ENCODE measurements at regions not wholly inside any gene's neighbourhood (a gene's known extent, or its start where the extent isn't known, plus 50 kb on each side); places are given as distances from the start of the nearest gene placed in this dataset.
A peak's percentile ranks its signal among the peaks of the same experiment; 100 is the strongest.

- Histone ChIP-seq H2BK15ac (replicated peaks; ENCODE audit: low read depth) (no peak overlapping the region), H3K4ac (ENCODE audit: low read depth, low read length) (no peak overlapping the region), H3K4me2 (ENCODE audit: low read length) (no peak overlapping the region), H2BK5ac (ENCODE audit: low read length) (no peak overlapping the region), H3K27me3 (ENCODE audit: insufficient read depth, low read length, poor library complexity) (no peaks in the 10 kb centered on the region), H3K4me1 (ENCODE audit: control insufficient read depth, low read depth, low read length) (no peaks in the 10 kb centered on the region), H3K56ac (ENCODE audit: low read length) (peak overlapping the region; percentile 15), H3K36me3 (ENCODE audit: control insufficient read depth, insufficient read depth, low read length) (no peaks in the 10 kb centered on the region), H3K27ac (ENCODE audit: low read depth, low read length) (no peak overlapping the region), H4K8ac (ENCODE audit: low read depth, low read length) (no peak overlapping the region), H3K9ac (ENCODE audit: low read length) (no peak overlapping the region), H3K79me1 (ENCODE audit: low read length) (no peaks in the 10 kb centered on the region), H4K5ac (ENCODE audit: low read length) (no peak overlapping the region), H2BK120ac (ENCODE audit: low read depth, low read length) (no peak overlapping the region), H3K79me2 (ENCODE audit: control insufficient read depth, insufficient read depth, low read length) (no peaks in the 10 kb centered on the region), H3K23ac (ENCODE audit: low read length) (no peak overlapping the region), H3K4me3 (ENCODE audit: low read length) (no peak overlapping the region), H3K18ac (ENCODE audit: low read length) (no peak overlapping the region), H2AK5ac (ENCODE audit: low read length) (no peak overlapping the region)
- no CpG with 5 or more reads among the region's 17 CpGs for WGBS (ENCODE audit: extremely low coverage, insufficient coverage, low lambda C conversion rate)
- no peak for DNase-seq
These were observed 270.4 kb downstream of the NSG2 start for GRCh38 chr5:174315871-174316270.

GRCh38 chr5:174316326-174316725 lies 270.8 kb downstream of the NSG2 start:
- H2BK15ac ChIP-seq (replicated peaks; ENCODE audit: low read depth) = no peak overlapping the region
- no peaks in the 10 kb centered on the region for H3K79me2 ChIP-seq (ENCODE audit: control insufficient read depth, insufficient read depth, low read length)
- no peak overlapping the region for H3K27ac ChIP-seq (ENCODE audit: low read depth, low read length)
- no peak overlapping the region for H3K4me3 ChIP-seq (ENCODE audit: low read length)
- H3K4me1 ChIP-seq (ENCODE audit: control insufficient read depth, low read depth, low read length) = no peaks in the 10 kb centered on the region
- H3K18ac ChIP-seq (ENCODE audit: low read length) = no peak overlapping the region
- H3K56ac ChIP-seq (ENCODE audit: low read length) = no peak overlapping the region
- H3K4me2 ChIP-seq (ENCODE audit: low read length) = no peak overlapping the region
- H3K23ac ChIP-seq (ENCODE audit: low read length) = no peak overlapping the region
- no peak overlapping the region for H2BK120ac ChIP-seq (ENCODE audit: low read depth, low read length)
- no peak overlapping the region for H2AK5ac ChIP-seq (ENCODE audit: low read length)
- no peak for DNase-seq
- H4K5ac ChIP-seq (ENCODE audit: low read length) = no peak overlapping the region
- H2BK5ac ChIP-seq (ENCODE audit: low read length) = no peak overlapping the region
- H4K8ac ChIP-seq (ENCODE audit: low read depth, low read length) = no peak overlapping the region
- H3K9ac ChIP-seq (ENCODE audit: low read length) = no peak overlapping the region
- WGBS (ENCODE audit: extremely low coverage, insufficient coverage, low lambda C conversion rate) = no CpG with 5 or more reads among the region's 6 CpGs
- H3K36me3 ChIP-seq (ENCODE audit: control insufficient read depth, insufficient read depth, low read length) = no peaks in the 10 kb centered on the region
- no peaks in the 10 kb centered on the region for H3K27me3 ChIP-seq (ENCODE audit: insufficient read depth, low read length, poor library complexity)
- no peaks in the 10 kb centered on the region for H3K79me1 ChIP-seq (ENCODE audit: low read length)
- H3K4ac ChIP-seq (ENCODE audit: low read depth, low read length) = no peak overlapping the region

- Histone ChIP-seq H3K4ac (ENCODE audit: low read depth, low read length) (no peak overlapping the region), H3K27ac (ENCODE audit: low read depth, low read length) (no peak overlapping the region), H3K27me3 (ENCODE audit: insufficient read depth, low read length, poor library complexity) (no peaks in the 10 kb centered on the region), H3K18ac (ENCODE audit: low read length) (no peak overlapping the region), H3K9ac (ENCODE audit: low read length) (no peak overlapping the region), H2AK5ac (ENCODE audit: low read length) (no peak overlapping the region), H3K4me3 (ENCODE audit: low read length) (no peak overlapping the region), H4K8ac (ENCODE audit: low read depth, low read length) (no peak overlapping the region), H3K36me3 (ENCODE audit: control insufficient read depth, insufficient read depth, low read length) (no peaks in the 10 kb centered on the region), H3K56ac (ENCODE audit: low read length) (no peak overlapping the region), H3K79me1 (ENCODE audit: low read length) (no peaks in the 10 kb centered on the region), H3K23ac (ENCODE audit: low read length) (no peak overlapping the region), H4K5ac (ENCODE audit: low read length) (no peak overlapping the region), H2BK120ac (ENCODE audit: low read depth, low read length) (no peak overlapping the region), H3K4me1 (ENCODE audit: control insufficient read depth, low read depth, low read length) (no peaks in the 10 kb centered on the region), H2BK5ac (ENCODE audit: low read length) (no peak overlapping the region), H3K79me2 (ENCODE audit: control insufficient read depth, insufficient read depth, low read length) (no peaks in the 10 kb centered on the region), H2BK15ac (replicated peaks; ENCODE audit: low read depth) (no peak overlapping the region), H3K4me2 (ENCODE audit: low read length) (no peak overlapping the region)
- WGBS (ENCODE audit: extremely low coverage, insufficient coverage, low lambda C conversion rate) = no CpG with 5 or more reads among the region's 11 CpGs
- DNase-seq = peak; percentile 83
These were observed 271.9 kb downstream of the NSG2 start for GRCh38 chr5:174317256-174317894.

GRCh38 chr5:174318578-174318977 lies 273.1 kb downstream of the NSG2 start:
- Histone ChIP-seq H2BK15ac (replicated peaks; ENCODE audit: low read depth) (no peak overlapping the region), H3K4me2 (ENCODE audit: low read length) (no peak overlapping the region), H3K79me1 (ENCODE audit: low read length) (no peaks in the 10 kb centered on the region), H3K27ac (ENCODE audit: low read depth, low read length) (no peak overlapping the region), H3K4me3 (ENCODE audit: low read length) (no peak overlapping the region), H3K36me3 (ENCODE audit: control insufficient read depth, insufficient read depth, low read length) (no peaks in the 10 kb centered on the region), H3K9ac (ENCODE audit: low read length) (no peak overlapping the region), H3K18ac (ENCODE audit: low read length) (no peak overlapping the region), H3K23ac (ENCODE audit: low read length) (no peak overlapping the region), H2BK5ac (ENCODE audit: low read length) (no peak overlapping the region), H3K27me3 (ENCODE audit: insufficient read depth, low read length, poor library complexity) (no peaks in the 10 kb centered on the region), H2BK120ac (ENCODE audit: low read depth, low read length) (no peak overlapping the region), H4K5ac (ENCODE audit: low read length) (no peak overlapping the region), H4K8ac (ENCODE audit: low read depth, low read length) (no peak overlapping the region), H3K4ac (ENCODE audit: low read depth, low read length) (no peak overlapping the region), H3K56ac (ENCODE audit: low read length) (no peak overlapping the region), H3K79me2 (ENCODE audit: control insufficient read depth, insufficient read depth, low read length) (no peaks in the 10 kb centered on the region), H3K4me1 (ENCODE audit: control insufficient read depth, low read depth, low read length) (no peaks in the 10 kb centered on the region), H2AK5ac (ENCODE audit: low read length) (no peak overlapping the region)
- DNase-seq = no peak

GRCh38 chr5:174319551-174319950 lies 274.0 kb downstream of the NSG2 start:
- H3K23ac ChIP-seq (ENCODE audit: low read length) = no peak overlapping the region
- no peak overlapping the region for H4K8ac ChIP-seq (ENCODE audit: low read depth, low read length)
- no peak overlapping the region for H3K4me2 ChIP-seq (ENCODE audit: low read length)
- no peak for DNase-seq
- no peaks in the 10 kb centered on the region for H3K27me3 ChIP-seq (ENCODE audit: insufficient read depth, low read length, poor library complexity)
- H3K4me3 ChIP-seq (ENCODE audit: low read length) = no peak overlapping the region
- no peak overlapping the region for H2BK5ac ChIP-seq (ENCODE audit: low read length)
- no peaks in the 10 kb centered on the region for H3K36me3 ChIP-seq (ENCODE audit: control insufficient read depth, insufficient read depth, low read length)
- no peak overlapping the region for H2BK120ac ChIP-seq (ENCODE audit: low read depth, low read length)
- no peak overlapping the region for H3K4ac ChIP-seq (ENCODE audit: low read depth, low read length)
- H3K18ac ChIP-seq (ENCODE audit: low read length) = no peak overlapping the region
- H3K4me1 ChIP-seq (ENCODE audit: control insufficient read depth, low read depth, low read length) = no peaks in the 10 kb centered on the region
- H2AK5ac ChIP-seq (ENCODE audit: low read length) = no peak overlapping the region
- no peaks in the 10 kb centered on the region for H3K79me1 ChIP-seq (ENCODE audit: low read length)
- no peaks in the 10 kb centered on the region for H3K79me2 ChIP-seq (ENCODE audit: control insufficient read depth, insufficient read depth, low read length)
- no peak overlapping the region for H2BK15ac ChIP-seq (replicated peaks; ENCODE audit: low read depth)
- WGBS (ENCODE audit: extremely low coverage, insufficient coverage, low lambda C conversion rate) = no CpG with 5 or more reads among the region's 9 CpGs
- H4K5ac ChIP-seq (ENCODE audit: low read length) = no peak overlapping the region
- no peak overlapping the region for H3K56ac ChIP-seq (ENCODE audit: low read length)
- no peak overlapping the region for H3K27ac ChIP-seq (ENCODE audit: low read depth, low read length)
- no peak overlapping the region for H3K9ac ChIP-seq (ENCODE audit: low read length)

- Histone ChIP-seq H3K4me1 (ENCODE audit: control insufficient read depth, low read depth, low read length) (no peaks in the 10 kb centered on the region), H2BK120ac (ENCODE audit: low read depth, low read length) (no peak overlapping the region), H3K79me1 (ENCODE audit: low read length) (no peaks in the 10 kb centered on the region), H3K79me2 (ENCODE audit: control insufficient read depth, insufficient read depth, low read length) (no peaks in the 10 kb centered on the region), H4K8ac (ENCODE audit: low read depth, low read length) (no peak overlapping the region), H3K18ac (ENCODE audit: low read length) (no peak overlapping the region), H2AK5ac (ENCODE audit: low read length) (no peak overlapping the region), H3K4me2 (ENCODE audit: low read length) (no peak overlapping the region), H3K23ac (ENCODE audit: low read length) (no peak overlapping the region), H3K4me3 (ENCODE audit: low read length) (no peak overlapping the region), H3K56ac (ENCODE audit: low read length) (no peak overlapping the region), H3K36me3 (ENCODE audit: control insufficient read depth, insufficient read depth, low read length) (no peaks in the 10 kb centered on the region), H3K9ac (ENCODE audit: low read length) (no peak overlapping the region), H3K27me3 (ENCODE audit: insufficient read depth, low read length, poor library complexity) (no peaks in the 10 kb centered on the region), H2BK15ac (replicated peaks; ENCODE audit: low read depth) (no peak overlapping the region), H3K4ac (ENCODE audit: low read depth, low read length) (no peak overlapping the region), H3K27ac (ENCODE audit: low read depth, low read length) (no peak overlapping the region), H2BK5ac (ENCODE audit: low read length) (no peak overlapping the region), H4K5ac (ENCODE audit: low read length) (no peak overlapping the region)
- DNase-seq = no peak
- no CpG with 5 or more reads among the region's 6 CpGs for WGBS (ENCODE audit: extremely low coverage, insufficient coverage, low lambda C conversion rate)
These were observed 274.5 kb downstream of the NSG2 start for GRCh38 chr5:174320051-174320450.
